ENCODE measurements at regions not wholly inside any gene's neighbourhood (a gene's known extent, or its start where the extent isn't known, plus 50 kb on each side); places are given as distances from the start of the nearest gene placed in this dataset.

DNA sequence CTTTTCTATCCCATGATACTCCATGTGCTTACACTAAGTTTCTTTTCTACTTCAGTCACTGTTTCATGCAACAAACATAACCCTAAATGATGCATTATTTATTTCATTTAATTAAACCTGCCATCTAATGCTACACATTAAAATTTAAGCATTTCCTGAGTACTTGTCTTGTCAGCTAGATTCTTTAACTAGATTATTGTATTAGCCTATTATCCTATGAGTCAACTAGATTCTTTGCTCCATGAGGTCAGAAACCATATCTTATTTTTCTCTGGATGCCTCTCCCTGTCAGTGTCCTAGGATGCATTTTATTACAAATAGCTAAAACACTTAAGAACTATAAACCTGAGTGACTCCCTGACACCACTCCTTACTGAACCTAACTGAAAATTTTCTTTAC is 652.4 kb downstream of the SLC4A3 start:
- no peaks in the 10 kb centered on the region for H3K4me1 ChIP-seq (ENCODE audit: insufficient read depth, low read length)
- no peak overlapping the region for H2AK5ac ChIP-seq (ENCODE audit: insufficient read length, low read length)
- no peak for DNase-seq
- H2AFZ ChIP-seq (ENCODE audit: low read length), result no peak overlapping the region
- H3K14ac ChIP-seq (ENCODE audit: insufficient read depth, low read length), result no peak overlapping the region
- H2BK5ac ChIP-seq (ENCODE audit: insufficient read length, low read length), result no peak overlapping the region
- H3K27ac Mint-ChIP-seq, result no peak overlapping the region
- H3K4me1 Mint-ChIP-seq, result no peaks in the 10 kb centered on the region
- H2BK120ac ChIP-seq (ENCODE audit: low read depth, low read length, poor library complexity, severe bottlenecking), result no peak overlapping the region
- H2BK20ac ChIP-seq (ENCODE audit: low read depth, low read length, poor library complexity, severe bottlenecking), result no peak overlapping the region
- no peak overlapping the region for H4K5ac ChIP-seq (ENCODE audit: insufficient read length, low read depth, low read length)
- no peaks in the 10 kb centered on the region for H3K9me3 ChIP-seq (ENCODE audit: control insufficient read depth, low read depth, low read length)
- H3K27me3 ChIP-seq (ENCODE audit: insufficient read depth, low read length), result no peaks in the 10 kb centered on the region
- H3T11ph ChIP-seq (ENCODE audit: low read length), result no peak overlapping the region
- no peaks in the 10 kb centered on the region for H4K20me1 ChIP-seq (ENCODE audit: control insufficient read depth, insufficient read depth, insufficient read length)
- no peak overlapping the region for H3K18ac ChIP-seq (ENCODE audit: insufficient read length, low read depth, low read length)
- H3K4ac ChIP-seq (ENCODE audit: low read depth, low read length), result no peak overlapping the region
- H3K27me3 Mint-ChIP-seq (ENCODE audit: low read depth), result no peaks in the 10 kb centered on the region
- H4K8ac ChIP-seq (replicated peaks; ENCODE audit: insufficient read length, low read depth, low read length), result no peak overlapping the region
- H3K36me3 Mint-ChIP-seq (ENCODE audit: insufficient read depth in 1 of 3, low read depth in 3 of 3), result no peaks in the 10 kb centered on the region; a peak in 1 of 7 replicates
- no peak overlapping the region for H3K23ac ChIP-seq (ENCODE audit: insufficient read length, low read depth, low read length)
- no peak overlapping the region for H3K4me3 Mint-ChIP-seq
- H3K9me3 Mint-ChIP-seq, result peaks cover 0 to 3% of the 10 kb centered on the region in 2 experiments; a peak in 1 of 5 replicates
- H3K27ac ChIP-seq (ENCODE audit: insufficient read length, low read depth, low read length), result no peak overlapping the region
- H3K23me2 ChIP-seq (ENCODE audit: insufficient read length, low read depth, low read length, poor library complexity, severe bottlenecking), result no peaks in the 10 kb centered on the region
- no peak overlapping the region for H2BK15ac ChIP-seq (ENCODE audit: low read depth, low read length)
- no peak overlapping the region for H3K9ac ChIP-seq (ENCODE audit: extremely low read depth, insufficient read length, low read length)
- H3K79me1 ChIP-seq (ENCODE audit: insufficient read depth, low read depth, low read length, poor library complexity, severe bottlenecking), result no peaks in the 10 kb centered on the region
- TF ChIP-seq CTCF (conservative IDR thresholded peaks at IDR 0.05), result no peak
- H4K91ac ChIP-seq (ENCODE audit: insufficient read length, low read depth, low read length), result no peak overlapping the region
- H3K56ac ChIP-seq (ENCODE audit: insufficient read length, low read depth, low read length), result no peak overlapping the region
- H2BK12ac ChIP-seq (ENCODE audit: insufficient read length, low read depth, low read length), result no peak overlapping the region
- H3K4me2 ChIP-seq (ENCODE audit: insufficient read depth, insufficient read length, low read length), result no peak overlapping the region
- no peaks in the 10 kb centered on the region for H3K79me2 ChIP-seq (ENCODE audit: insufficient read depth, low read length)
